ENCODE measurements at regions not wholly inside any gene's neighbourhood (a gene's known extent, or its start where the extent isn't known, plus 50 kb on each side); places are given as distances from the start of the nearest gene placed in this dataset.
A peak's percentile ranks its signal among the peaks of the same experiment; 100 is the strongest.
"Not testable (repeated sequence)": the region's sequence is repeated elsewhere in the genome, so short reads cannot be mapped to it uniquely, and the experiment has no call there.

DNA sequence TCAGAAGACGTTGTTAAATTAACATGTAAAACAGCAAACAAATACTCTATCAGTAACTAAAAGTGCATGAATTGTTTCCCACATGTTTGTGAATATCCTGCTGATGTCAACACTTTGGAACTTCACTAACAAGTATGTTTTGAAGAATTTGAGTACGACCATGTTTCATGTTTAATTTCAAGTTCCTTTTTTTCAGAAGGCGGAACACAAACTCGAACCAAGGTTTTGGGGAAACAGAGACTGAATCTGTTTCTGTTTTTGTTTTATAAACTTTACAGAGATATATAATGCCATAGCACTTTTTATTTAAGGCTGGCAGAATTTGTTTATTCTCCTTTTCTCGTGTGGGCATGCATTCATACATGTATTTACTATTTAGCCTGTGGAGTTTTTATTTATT, 509.3 kb upstream of the CITED2 start:
- no peak for DNase-seq (ENCODE audit: low spot score)

DNA sequence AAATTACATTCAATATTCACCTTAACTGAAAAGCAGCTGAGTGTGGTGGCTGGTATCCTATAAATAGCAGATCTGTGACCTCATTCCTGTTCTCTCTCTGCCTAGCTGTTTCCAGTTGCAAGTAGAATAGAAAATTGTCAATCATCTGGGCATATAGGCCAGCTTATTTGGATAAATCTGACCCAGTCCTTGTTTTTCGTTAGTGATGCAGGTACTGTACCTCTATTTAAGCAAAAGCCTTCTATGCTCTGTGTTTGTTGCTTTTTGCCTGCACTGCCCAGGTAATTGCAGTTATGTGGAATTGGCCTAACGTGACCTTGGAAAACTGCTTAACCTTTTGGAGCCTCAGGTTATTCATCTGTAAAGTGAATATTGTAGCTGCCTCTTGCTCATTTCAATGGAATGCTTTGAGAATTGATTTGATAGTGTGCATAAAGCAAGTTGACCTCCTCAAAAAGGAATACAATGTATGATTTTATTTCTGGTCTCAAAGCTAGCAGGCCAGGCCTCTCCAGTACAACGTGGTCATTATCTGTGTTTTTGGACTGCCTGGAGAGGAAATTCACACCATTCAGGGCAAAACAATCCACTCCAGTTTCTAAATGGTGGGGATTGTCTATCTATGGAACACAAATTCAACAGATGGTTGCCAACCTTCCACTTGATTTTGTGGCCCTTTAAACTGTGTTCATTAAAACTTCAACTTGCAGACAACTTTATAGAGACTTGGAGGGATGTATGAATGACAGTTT, 508.7 kb upstream of the CITED2 start:
- peak; percentile 2 for DNase-seq (ENCODE audit: low spot score)

DNA sequence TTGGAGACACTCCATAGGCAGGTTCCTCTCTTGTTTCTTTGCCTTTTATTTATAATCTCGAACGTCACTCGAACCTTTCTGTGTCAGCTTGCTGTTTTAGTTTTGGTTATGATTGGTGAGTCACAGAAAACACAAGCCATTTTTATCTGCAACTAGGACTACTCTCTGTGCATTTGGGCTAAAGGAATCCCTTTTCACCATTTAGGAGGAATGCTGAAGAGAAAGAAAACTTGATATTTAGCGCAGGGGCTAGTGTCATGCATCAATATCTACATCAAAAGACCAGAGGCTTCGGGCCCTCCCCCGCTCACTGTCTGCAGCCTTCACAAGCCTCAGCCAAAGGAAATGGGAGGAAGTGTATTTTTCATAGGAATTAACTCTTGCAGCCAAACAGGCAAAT, 507.8 kb upstream of the CITED2 start:
- DNase-seq (ENCODE audit: low spot score) = no peak

DNA sequence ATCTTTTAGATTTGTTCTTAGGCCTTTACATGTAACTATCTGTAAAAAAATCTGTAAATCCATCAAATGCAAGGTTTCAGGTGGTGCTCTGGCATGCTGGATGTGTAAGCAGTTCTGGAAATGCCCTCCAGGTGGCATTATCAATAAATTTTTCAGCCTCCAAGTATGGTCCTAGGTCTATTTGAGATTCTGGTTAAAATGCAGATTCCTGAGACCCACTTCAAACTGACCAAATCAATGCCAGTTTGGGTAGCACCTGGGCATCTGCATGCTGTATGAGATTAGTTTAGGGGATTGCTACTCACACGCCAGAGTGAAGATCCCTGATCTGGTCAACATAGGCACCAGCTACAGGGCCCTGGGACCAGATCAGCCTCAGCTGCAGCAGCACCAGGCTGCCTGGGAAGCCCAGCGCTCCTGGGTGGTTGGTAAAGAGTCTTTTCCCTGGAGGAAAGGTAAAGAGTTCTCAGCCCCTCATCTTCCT, 507.3 kb upstream of the CITED2 start:
- peak; percentile 16 for DNase-seq (ENCODE audit: low spot score)

DNA sequence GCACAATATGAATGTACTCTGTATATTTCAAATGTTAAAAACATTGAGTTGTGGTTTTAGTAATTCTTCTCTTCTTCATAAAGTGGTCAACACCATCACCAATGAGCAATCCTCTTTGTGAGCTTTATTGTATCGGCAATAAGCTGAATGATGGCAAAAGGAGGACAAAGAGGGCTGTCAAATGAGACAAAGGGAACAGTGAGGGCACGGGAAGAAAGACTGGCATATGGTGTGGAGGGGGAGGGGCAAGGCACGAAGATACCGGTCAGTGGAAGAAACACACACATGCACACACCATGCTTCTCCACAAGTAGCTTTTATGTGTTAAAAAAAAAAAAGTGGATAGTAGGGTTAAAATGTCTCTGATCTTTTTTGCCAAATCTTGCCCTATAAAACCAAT, 506.8 kb upstream of the CITED2 start:
- no peak for DNase-seq (ENCODE audit: low spot score)

DNA sequence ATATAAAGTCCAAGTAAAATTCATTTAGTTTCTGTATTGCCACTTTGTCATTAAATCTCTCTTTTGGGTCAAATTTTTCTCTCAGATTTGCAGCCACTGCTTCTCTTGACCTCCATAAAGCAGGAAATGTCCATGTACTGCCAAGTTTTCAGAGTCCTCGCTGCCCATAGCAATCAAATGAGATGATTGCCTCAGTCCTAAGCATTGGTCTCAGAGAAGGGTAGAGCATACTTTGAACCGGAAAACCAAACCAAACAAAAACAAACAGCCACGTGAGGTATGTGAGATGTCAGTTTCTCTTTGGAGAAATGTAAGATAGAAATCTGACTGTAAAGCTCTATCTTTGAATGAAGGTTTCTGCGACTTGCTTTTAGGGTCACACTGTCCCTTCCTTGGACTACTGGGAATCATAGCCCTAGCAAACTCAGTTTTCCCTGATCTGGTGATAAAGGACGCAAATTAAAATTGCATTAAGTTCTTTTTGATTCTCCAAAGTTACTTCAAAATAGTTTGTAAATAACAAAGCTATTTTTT, 505.4 kb upstream of the CITED2 start:
- no peak for DNase-seq (ENCODE audit: low spot score)

DNA sequence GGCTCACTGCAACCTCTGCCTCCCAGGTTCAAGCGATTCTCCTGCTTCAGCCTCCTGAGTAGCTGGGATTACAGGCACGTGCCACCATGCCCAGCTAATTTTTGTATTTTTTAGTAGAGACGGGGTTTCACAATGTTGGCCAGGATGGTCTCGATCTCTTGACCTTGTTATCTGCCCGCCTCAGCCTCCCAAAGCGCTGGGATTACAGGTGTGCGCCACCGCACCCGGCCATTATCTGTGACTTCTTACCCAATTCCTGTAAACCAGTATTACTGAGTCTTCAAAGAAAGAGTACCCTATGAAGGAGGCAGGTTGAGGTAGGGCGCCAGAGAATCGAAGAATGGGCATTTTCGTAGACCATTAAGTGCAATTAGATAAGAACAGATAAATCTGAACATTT, 504.8 kb upstream of the CITED2 start:
- DNase-seq (ENCODE audit: low spot score) = not testable (repeated sequence)

DNA sequence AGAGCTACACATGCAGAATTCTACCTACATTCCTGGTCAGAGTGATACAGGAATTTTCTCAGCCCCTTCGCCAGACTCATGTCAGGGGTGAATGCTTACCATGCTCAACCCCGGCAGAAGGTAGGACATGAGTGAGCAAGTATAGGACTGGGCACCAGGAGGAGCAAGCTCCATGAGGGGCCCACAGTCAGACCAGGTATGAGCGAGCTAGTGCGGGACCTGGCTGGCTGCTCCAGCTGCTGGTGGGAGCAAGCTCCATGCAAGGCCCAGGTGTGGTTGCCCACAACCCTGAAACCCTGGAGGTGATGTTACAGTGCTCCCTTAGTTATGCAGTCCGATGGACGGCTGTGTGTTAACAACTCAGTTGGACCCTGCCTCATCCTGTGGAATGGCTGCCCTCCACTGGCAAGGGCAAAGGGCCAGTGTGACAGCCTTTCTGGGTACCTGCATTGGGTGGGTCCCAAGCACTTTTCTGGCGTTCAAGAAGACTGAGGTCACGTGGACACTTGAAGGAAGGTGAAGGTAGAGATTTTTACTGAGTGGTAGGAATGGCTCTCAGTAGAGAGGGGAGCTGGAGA, 503.5 kb upstream of the CITED2 start:
- no peak for DNase-seq (ENCODE audit: low spot score)

DNA sequence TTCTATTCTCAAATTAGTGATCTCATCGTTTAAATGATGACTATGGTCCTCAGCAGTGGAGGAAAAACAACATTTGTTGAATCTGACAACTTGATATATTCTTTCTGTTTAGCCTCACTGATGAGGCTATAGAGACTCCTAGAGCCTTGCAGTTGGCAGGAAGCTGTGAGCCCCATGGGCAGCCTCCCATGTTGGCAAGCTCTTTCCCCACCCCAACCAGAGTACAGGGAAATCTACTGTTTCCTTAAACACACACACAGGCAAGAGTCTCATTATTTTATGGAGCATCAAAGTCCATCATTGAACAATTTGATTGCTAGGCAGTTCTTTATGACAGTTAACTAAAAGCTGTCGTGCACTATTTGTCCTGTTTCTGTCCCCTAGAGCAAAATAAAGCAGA, 498.2 kb upstream of the CITED2 start:
- DNase-seq (ENCODE audit: low spot score) = no peak

DNA sequence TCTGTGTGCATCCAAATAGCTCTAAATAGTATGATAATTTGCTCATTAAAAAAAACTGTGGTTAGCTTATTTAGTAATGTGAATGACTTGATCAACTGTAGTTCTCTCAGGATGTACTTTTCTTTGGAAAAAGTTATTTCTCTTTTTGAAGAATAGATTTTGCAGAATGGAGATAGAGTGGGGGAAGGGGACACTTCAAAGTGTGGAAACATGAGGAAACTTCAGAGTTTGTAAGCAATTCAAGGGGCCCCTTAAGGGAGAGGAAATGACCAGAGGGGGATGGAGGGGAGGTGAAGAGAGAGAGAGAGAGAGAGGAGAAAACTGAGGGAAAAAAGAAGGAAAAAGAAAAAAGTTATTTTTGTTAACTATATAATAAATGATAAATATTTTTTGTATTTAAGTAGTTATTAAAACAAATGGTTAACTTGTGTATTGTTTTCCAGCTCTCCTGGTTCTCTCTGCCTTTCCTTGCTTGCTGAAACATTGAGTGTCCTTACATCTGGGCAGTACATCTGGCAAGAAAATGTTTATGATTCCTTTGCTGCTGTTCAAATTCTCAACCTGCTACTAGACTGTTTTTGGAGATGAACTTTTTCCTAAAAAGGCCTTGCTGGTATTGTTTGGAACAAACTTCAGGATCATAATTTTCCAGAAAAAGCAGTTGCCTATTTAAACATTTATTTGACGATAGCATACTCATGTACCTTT, 497.5 kb upstream of the CITED2 start:
- no peak for DNase-seq (ENCODE audit: low spot score)

DNA sequence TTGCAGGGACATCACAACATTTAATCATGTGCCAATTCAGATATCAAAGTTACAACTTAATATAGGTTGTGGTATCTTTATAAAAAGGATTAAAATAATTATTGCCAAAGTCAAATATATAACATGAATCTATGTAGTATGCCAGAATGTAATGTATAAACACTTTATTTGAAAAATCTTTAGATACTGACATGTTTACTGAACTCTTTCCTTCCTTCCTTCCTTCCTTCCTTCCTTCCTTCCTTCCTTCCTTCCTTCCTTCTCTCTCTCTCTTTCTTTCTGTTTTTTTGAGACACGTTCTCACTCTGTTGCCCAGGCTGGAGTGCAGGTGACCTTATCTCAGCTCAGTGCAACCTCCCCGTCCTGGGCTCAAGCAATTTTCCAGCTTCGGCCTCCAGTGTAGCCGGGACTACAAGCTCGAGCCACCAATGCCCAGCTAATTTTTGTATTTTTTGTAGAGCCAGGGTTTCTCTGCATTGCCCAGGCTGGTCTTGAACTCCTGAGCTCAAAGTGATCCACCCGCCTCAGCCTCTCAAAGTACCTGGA, 496.8 kb upstream of the CITED2 start:
- DNase-seq (ENCODE audit: low spot score) = no peak

DNA sequence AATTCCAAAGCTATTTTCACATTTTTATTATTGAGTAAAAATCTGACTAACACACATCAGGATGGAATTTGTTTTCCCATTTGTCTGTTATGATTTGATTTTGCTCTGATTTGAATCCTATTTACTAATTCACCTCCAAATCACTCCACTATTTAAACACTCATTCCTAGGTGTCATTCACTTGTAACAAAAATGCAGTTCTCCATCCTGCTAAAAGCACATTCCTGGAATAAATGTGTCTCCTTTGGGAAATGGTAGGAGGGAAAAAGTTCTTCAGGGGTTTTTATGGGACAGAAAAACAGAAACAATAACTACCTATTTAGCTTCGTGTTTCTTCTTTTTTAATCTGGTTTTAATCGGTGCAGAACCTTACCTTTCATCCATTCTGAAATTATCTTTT, 494.1 kb upstream of the CITED2 start:
- DNase-seq (ENCODE audit: low spot score) = no peak

DNA sequence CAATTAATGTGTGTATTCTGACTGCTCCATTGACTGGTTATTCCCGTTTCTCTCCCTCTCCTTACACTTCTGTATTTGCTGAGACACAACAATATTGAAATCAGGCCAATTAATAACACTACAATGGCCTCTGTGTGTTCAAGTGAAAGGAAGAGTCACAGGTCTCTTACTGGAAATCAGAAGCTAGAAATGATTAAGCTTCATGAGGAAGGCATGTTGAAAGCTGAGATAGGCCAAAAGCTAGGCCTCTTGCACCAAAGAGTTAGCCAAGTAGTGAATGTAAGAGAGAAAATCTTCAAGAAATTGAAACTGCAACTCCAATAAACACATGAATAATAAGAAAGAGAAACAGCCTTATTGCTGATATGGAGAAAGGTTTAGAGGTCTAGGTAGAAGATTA, 489.5 kb upstream of the CITED2 start:
- DNase-seq (ENCODE audit: low spot score) = no peak

DNA sequence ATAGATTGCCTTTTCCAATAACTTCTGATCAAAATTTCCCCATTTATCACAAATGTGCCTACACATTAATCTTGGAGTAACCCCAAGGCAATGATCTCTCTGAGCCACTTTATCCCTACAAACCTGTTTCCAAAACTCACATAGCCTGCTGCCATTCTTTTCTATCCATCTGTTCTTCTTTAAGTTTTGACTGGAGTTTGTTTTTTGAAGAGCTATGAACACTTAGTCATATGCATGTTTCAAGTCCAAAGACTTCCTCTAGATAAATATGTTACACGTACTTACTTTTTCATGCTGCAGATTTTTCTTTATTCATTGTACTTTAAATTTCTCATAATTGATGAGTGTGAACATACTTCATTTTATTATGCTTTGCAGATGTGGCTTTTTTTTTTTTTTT, 488.9 kb upstream of the CITED2 start:
- no peak for DNase-seq (ENCODE audit: low spot score)

DNA sequence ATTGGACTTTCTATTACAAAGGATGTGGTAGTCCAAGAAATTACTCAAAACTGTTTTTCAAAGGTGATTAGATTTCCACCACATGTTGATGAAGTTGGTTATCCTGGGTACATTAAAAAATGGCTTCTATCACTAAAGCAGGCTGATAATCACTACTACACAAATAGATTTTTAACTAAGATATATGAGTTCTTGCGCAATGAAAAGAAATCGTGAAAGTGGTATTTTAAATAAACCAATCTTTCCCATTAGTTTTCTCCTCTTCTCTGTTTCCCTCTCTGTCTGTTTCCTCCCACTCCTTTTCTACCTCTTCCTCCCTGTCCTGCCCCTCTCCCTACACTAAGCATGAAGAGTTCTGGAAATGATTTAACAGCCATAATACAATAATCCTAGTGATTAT, 487.9 kb upstream of the CITED2 start:
- no peak for DNase-seq (ENCODE audit: low spot score)

DNA sequence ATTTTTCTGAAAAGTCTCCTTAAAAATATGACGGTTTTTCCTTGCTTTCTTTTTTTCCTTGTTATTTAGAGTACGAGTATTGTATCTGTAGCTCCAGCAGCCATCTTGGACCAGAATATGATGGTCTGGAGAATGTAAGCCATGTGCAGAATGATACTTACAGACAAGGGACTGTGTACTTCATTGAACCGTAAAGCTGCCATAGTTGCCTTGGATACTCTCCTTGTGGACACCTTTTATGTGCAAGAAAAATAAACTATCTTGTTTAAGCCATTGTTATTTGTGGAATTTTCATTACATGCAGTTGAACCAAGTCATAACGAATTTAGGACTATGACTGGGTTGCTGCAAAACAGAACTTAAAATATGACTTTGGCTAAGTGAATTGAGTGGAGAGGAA, 485.8 kb upstream of the CITED2 start:
- no peak for DNase-seq (ENCODE audit: low spot score)

DNA sequence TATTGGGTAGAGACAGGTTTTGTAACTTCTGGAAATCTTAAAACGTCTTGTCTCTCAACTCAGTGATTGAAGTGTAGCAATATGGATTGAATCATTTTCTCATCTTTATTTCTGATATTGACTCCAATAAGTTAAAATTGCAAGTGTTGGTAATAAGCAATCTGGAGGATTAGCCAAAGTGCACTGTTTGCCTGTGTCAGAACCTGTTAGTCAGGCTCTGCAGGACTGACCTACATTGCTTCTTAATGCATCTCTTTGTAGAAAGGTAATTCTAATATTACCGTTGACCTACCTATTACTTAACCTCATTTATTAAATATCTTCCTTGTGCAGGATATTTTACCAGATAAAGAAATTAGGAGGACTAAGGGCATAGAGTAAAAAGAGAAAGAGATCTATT, 484.0 kb upstream of the CITED2 start:
- no peak for DNase-seq (ENCODE audit: low spot score)

DNA sequence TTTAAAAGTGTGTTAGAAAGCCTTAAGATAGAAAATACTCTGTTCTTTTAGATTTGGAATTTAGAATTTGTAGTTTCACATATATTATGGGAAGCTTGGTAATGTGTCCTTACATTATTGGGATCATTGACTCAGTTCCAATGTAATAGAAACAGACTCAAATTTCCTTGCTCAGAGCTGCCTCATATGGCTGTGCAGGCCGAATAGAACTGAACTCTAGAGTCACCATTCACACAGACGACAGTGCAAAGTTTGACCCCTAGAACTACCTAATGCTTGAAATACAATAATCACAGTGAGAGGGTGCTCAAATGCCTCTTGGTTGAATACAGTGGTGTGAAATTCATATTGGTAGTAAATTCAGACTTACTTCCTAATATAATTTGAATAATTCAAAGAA, 482.7 kb upstream of the CITED2 start:
- no peak for DNase-seq (ENCODE audit: low spot score)

DNA sequence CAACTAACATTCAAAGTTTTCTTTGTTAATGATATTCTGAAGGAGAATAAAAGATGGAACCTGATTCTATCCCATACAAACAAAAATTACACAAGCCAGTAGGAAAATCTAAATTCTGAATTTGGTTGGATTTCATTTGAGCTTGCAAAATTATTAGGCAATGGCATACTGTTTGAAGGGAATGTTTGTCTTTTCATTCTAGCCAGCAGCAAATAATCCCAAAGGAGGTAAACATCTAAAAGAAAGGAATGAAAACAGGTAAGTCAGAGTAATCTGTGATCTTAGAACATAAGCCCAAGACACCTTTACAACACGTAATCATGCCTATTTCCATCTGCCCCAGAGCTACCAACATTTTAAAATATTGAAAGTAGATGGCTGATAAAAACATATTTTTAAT, 482.1 kb upstream of the CITED2 start:
- no peak for DNase-seq (ENCODE audit: low spot score)

DNA sequence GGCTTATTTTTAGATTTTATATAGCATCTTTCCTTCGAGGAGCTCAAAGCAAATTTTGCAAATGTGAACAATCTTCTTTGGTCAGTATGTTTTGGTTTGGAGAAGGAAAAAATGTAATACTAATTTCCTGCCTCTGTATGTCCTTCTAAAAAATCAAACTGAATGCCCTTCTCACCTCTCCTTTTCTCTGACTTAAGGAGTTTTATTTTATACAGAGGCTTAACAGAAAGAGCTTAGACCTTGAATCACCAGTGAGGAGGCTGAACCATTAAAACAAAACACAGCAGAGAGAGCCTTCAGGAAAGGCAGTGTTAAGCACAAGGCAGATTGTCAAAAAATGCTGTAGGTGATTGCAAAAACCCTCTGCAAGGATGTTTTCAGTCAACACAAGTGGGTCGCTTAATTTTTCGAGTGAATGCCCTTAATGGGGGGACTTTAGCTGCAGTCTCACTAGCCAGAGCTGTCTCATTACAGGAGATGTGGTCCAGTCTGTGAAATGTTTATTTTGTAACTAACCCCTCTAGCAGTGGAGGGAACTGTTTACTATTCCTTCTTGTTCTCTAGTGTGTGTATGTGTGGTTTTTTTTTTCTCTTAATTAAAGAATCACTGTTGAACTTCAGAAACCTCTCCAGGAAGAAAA, 481.3 kb upstream of the CITED2 start:
- no peak for DNase-seq (ENCODE audit: low spot score)

DNA sequence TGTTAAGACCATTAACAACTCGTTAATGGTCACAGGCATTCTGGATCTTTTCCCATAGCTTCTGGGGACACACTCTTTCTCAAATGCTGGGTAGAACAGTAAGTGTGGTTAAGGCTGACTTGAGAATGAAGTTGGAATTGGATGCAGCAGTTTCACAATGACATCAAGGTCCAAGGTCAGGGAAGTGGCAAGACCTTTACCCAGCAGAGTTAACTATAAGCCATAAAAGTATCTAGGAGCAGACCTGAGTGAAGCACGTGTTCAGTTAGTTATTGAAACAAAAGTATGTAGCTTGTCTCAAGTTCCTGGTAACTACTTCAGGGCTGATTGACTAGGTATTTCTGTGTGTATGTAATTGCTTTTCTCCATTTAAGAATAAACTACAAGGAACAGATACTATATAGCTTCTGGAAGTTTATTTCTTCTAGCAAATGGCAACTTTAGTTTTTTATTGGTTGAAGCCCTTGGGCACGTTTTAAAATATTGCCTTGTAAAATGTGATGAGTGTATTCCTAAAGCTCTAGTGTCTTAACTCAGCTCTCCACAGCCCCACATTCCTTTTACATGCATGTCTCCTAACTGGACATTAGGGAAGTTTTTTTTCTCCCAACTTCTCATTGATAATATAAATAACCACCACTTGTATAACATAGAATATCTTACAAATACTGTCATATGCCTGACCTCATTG, 479.0 kb upstream of the CITED2 start:
- DNase-seq (ENCODE audit: low spot score) = no peak
